ENCODE measurements at regions not wholly inside any gene's neighbourhood (a gene's known extent, or its start where the extent isn't known, plus 50 kb on each side); places are given as distances from the start of the nearest gene placed in this dataset.
"Not testable (repeated sequence)": the region's sequence is repeated elsewhere in the genome, so short reads cannot be mapped to it uniquely, and the experiment has no call there.

- no peak for TF ChIP-seq JUND (IDR thresholded peaks at IDR 0.05; ENCODE audit: low read depth)
- DNase-seq (ENCODE audit: low read depth in 1 of 2, low spot score in 1 of 2) = peak; percentile 64 to 92
- in situ Hi-C loops (cut with HindIII; ENCODE audit: low pct_unique_long_range_greater_than_20kb, low sequenced_read_pairs) = no loop called here
Observed at GRCh38 chr1:214123061-214123784, 135.4 kb downstream of the PROX1 start.

- peak in 1 of 2 experiments; percentile 14 for DNase-seq (ENCODE audit: low read depth in 1 of 2, low spot score in 1 of 2)
- 0 out of 2 replicates have a peak, but pooled peaks have one; percentile 20 for TF ChIP-seq JUND (IDR thresholded peaks at IDR 0.05; ENCODE audit: low read depth)
- in situ Hi-C loops (cut with HindIII; ENCODE audit: low pct_unique_long_range_greater_than_20kb, low sequenced_read_pairs) = no loop called here
Observed at GRCh38 chr1:214124281-214124805, 136.6 kb downstream of the PROX1 start.

GRCh38 chr1:214124915-214125314 lies 137.1 kb downstream of the PROX1 start:
- no peak for DNase-seq (ENCODE audit: low read depth in 1 of 2, low spot score in 1 of 2)
- in situ Hi-C loops (cut with HindIII; ENCODE audit: low pct_unique_long_range_greater_than_20kb, low sequenced_read_pairs) = no loop called here
- TF ChIP-seq JUND (IDR thresholded peaks at IDR 0.05; ENCODE audit: low read depth) = no peak

- no peak for DNase-seq (ENCODE audit: low read depth in 1 of 2, low spot score in 1 of 2)
- TF ChIP-seq JUND (IDR thresholded peaks at IDR 0.05; ENCODE audit: low read depth) = no peak
- in situ Hi-C loops (cut with HindIII; ENCODE audit: low pct_unique_long_range_greater_than_20kb, low sequenced_read_pairs) = no loop called here
Observed at GRCh38 chr1:214125819-214126218, 138.0 kb downstream of the PROX1 start.

GRCh38 chr1:214126697-214127146 lies 138.9 kb downstream of the PROX1 start:
- in situ Hi-C loops (cut with HindIII; ENCODE audit: low pct_unique_long_range_greater_than_20kb, low sequenced_read_pairs) = no loop called here
- DNase-seq (ENCODE audit: low read depth in 1 of 2, low spot score in 1 of 2) = no peak
- TF ChIP-seq JUND (IDR thresholded peaks at IDR 0.05; ENCODE audit: low read depth) = no peak

- no peak for TF ChIP-seq JUND (IDR thresholded peaks at IDR 0.05; ENCODE audit: low read depth)
- no peak for DNase-seq (ENCODE audit: low read depth in 1 of 2, low spot score in 1 of 2)
- in situ Hi-C loops (cut with HindIII; ENCODE audit: low pct_unique_long_range_greater_than_20kb, low sequenced_read_pairs) = no loop called here
Observed at GRCh38 chr1:214127705-214128104, 139.9 kb downstream of the PROX1 start.

GRCh38 chr1:214135886-214136285 lies 145.1 kb upstream of the SMYD2 start:
- DNase-seq (ENCODE audit: low read depth in 1 of 2, low spot score in 1 of 2) = no peak
- in situ Hi-C loops (cut with HindIII; ENCODE audit: low pct_unique_long_range_greater_than_20kb, low sequenced_read_pairs) = no loop called here
- no peak for TF ChIP-seq JUND (IDR thresholded peaks at IDR 0.05; ENCODE audit: low read depth)

GRCh38 chr1:214136324-214136919 lies 144.5 kb upstream of the SMYD2 start:
- in situ Hi-C loops (cut with HindIII; ENCODE audit: low pct_unique_long_range_greater_than_20kb, low sequenced_read_pairs) = no loop called here
- TF ChIP-seq JUND (IDR thresholded peaks at IDR 0.05; ENCODE audit: low read depth) = no peak
- DNase-seq (ENCODE audit: low read depth in 1 of 2, low spot score in 1 of 2) = no peak

- TF ChIP-seq JUND (IDR thresholded peaks at IDR 0.05; ENCODE audit: low read depth) = no peak
- in situ Hi-C loops (cut with HindIII; ENCODE audit: low pct_unique_long_range_greater_than_20kb, low sequenced_read_pairs) = no loop called here
Observed at GRCh38 chr1:214141486-214141885, 139.5 kb upstream of the SMYD2 start.

GRCh38 chr1:214143006-214143992 lies 137.7 kb upstream of the SMYD2 start:
- no peak for TF ChIP-seq JUND (IDR thresholded peaks at IDR 0.05; ENCODE audit: low read depth)
- in situ Hi-C loops (cut with HindIII; ENCODE audit: low pct_unique_long_range_greater_than_20kb, low sequenced_read_pairs) = no loop called here
- no peak for DNase-seq (ENCODE audit: low read depth in 1 of 2, low spot score in 1 of 2)

More at GRCh38 chr1:214141486-214141885, 139.5 kb upstream of the SMYD2 start:
- no peak for DNase-seq (ENCODE audit: low read depth in 1 of 2, low spot score in 1 of 2)

- DNase-seq (ENCODE audit: low read depth in 1 of 2, low spot score in 1 of 2); in situ Hi-C loops (cut with HindIII; ENCODE audit: low pct_unique_long_range_greater_than_20kb, low sequenced_read_pairs): not testable (repeated sequence)
Observed at GRCh38 chr1:214144521-214144920, 136.4 kb upstream of the SMYD2 start.

GRCh38 chr1:214146523-214146922 lies 134.4 kb upstream of the SMYD2 start:
- no peak for DNase-seq (ENCODE audit: low read depth in 1 of 2, low spot score in 1 of 2)
- in situ Hi-C loops (cut with HindIII; ENCODE audit: low pct_unique_long_range_greater_than_20kb, low sequenced_read_pairs) = no loop called here
- TF ChIP-seq JUND (IDR thresholded peaks at IDR 0.05; ENCODE audit: low read depth) = no peak

All from T47D (cell line).